ENCODE measurements at regions not wholly inside any gene's neighbourhood (a gene's known extent, or its start where the extent isn't known, plus 50 kb on each side); places are given as distances from the start of the nearest gene placed in this dataset.
"Not testable (repeated sequence)": the region's sequence is repeated elsewhere in the genome, so short reads cannot be mapped to it uniquely, and the experiment has no call there.

DNA sequence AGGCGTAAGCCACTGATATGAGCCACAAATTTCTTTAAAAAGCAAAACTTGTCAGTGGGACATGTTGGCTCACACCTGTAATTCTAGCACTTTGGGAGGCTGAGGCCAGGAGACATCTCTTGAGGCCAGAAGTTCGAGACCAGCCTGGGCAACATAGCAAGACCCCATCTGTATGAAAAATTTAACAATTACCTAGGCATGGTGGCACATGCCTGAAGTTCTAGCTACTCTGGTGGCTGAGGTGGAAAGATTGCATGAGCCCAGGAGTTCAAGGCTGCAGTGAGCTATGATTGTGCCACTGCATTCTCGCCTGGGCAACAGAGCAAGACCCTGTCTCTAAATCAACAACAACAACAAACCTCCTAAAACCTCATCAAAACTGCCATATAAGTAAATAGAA lies 147.6 kb upstream of the BARHL2 start:
- TF ChIP-seq, protein P1, sequence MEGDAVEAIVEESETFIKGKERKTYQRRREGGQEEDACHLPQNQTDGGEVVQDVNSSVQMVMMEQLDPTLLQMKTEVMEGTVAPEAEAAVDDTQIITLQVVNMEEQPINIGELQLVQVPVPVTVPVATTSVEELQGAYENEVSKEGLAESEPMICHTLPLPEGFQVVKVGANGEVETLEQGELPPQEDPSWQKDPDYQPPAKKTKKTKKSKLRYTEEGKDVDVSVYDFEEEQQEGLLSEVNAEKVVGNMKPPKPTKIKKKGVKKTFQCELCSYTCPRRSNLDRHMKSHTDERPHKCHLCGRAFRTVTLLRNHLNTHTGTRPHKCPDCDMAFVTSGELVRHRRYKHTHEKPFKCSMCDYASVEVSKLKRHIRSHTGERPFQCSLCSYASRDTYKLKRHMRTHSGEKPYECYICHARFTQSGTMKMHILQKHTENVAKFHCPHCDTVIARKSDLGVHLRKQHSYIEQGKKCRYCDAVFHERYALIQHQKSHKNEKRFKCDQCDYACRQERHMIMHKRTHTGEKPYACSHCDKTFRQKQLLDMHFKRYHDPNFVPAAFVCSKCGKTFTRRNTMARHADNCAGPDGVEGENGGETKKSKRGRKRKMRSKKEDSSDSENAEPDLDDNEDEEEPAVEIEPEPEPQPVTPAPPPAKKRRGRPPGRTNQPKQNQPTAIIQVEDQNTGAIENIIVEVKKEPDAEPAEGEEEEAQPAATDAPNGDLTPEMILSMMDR (IDR thresholded peaks at IDR 0.05), result no peak
- Histone ChIP-seq H3K27me3 (no peaks in the 10 kb centered on the region), H3K4me1 (no peaks in the 10 kb centered on the region), H3K36me3 (no peaks in the 10 kb centered on the region), H3K4me3 (no peak overlapping the region), H3K9me3 (no peaks in the 10 kb centered on the region), H3K27ac (no peak overlapping the region)
- DNase-seq (no peak), ATAC-seq (no peak)
- intact Hi-C loops (cut with DNase I), result no loop called here
- 88 to 91% methylated on average over 3 of the region's 3 CpGs for WGBS, 2 donors

DNA sequence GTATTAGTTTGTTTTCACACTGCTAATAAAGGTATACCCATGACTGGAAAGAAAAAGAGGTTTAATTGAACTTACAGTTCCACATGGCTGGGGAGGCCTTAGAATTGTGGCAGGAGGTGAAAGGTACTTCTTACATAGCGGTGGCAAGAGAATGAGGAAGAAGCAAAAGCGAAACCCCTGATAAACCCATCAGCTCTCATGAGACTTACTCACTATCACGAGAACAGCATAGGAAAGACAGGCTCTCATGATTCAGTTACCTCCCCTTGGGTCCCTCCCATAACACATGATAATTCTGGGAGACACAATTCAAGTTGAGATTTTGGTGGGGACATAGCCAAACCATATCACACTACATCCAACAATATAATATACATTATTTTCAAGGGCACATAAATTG lies 145.7 kb upstream of the BARHL2 start:
- no peaks in the 10 kb centered on the region for H3K27me3 ChIP-seq
- H3K36me3 ChIP-seq, result no peaks in the 10 kb centered on the region
- ATAC-seq (no peak), DNase-seq (no peak)
- TF ChIP-seq, protein P1 (IDR thresholded peaks at IDR 0.05), result no peak
- intact Hi-C loops (cut with DNase I), result no loop called here
- no peaks in the 10 kb centered on the region for H3K9me3 ChIP-seq
- no peaks in the 10 kb centered on the region for H3K4me1 ChIP-seq
- H3K4me3 ChIP-seq, result no peak overlapping the region
- 82 to 87% methylated on average over 3 of the region's 3 CpGs for WGBS, 2 donors
- no peak overlapping the region for H3K27ac ChIP-seq

DNA sequence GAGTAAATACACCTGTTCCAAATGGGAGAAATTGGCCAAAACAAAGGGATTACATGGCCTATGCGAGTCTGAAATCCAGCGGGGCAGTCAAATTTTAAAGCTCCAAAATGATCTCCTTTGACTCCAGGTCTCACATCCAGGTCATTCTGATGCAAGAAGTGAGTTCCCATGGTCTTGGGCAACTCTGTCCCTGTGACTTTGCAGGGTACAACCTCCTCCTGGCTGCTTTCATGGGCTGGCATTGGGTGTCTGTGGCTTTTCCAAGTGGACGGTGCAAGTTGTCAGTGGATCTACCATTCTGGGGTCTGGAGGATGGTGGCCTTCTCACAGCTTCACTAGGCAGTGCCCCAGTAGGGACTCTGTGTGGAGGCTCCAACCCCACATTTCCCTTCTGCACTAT lies 144.3 kb upstream of the BARHL2 start:
- not testable (repeated sequence) for ATAC-seq, H3K27me3 ChIP-seq
- WGBS, 2 donors, result 92 to 96% methylated on average over 3 of the region's 3 CpGs

DNA sequence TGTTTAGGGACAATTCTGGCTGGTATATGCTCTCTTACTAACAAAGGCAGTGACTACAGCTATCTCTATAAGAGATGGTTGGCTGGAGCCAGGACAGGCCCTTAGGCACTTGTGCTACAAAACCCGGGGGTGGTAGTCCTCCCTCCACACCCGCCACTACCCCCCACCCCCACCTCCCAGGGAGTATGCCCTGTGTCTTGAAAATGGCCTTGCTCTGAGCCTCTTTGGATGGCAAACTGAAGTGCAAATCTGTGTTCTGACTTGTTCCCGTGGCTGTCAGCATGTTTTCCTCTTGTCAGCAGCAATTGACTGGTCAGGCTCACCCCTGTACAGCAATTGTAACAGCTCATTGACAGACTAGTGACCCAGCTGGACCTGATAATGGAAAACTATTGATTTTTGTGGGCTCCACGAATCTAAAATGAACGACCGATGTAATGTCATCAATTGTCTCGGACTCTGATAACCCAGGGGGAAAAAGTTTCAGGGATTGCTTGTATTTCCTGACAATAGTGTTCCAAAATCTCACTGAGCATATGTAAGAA lies 139.4 kb upstream of the BARHL2 start:
- H3K4me1 ChIP-seq, result peaks cover 0 to 6% (median 5%) of the 10 kb centered on the region in 9 donors
- WGBS, 2 donors, result 69 to 73% methylated on average over 7 of the region's 7 CpGs
- DNase-seq (no peak), ATAC-seq (no peak)
- H3K36me3 ChIP-seq, result no peaks in the 10 kb centered on the region
- H3K9me3 ChIP-seq, result no peaks in the 10 kb centered on the region
- intact Hi-C loops (cut with DNase I), result loop anchor here in 4 of 10 donors (10.0 kb wide), 4 partner anchors 108 to 168 kb away; partner anchors contain the start of gene ZNF644 (in 1 of the 4)
- H3K27ac ChIP-seq, result no peak overlapping the region
- TF ChIP-seq, protein P1 (IDR thresholded peaks at IDR 0.05), result no peak
- peaks cover 0 to 18% (median 0%) of the 10 kb centered on the region in 7 donors for H3K27me3 ChIP-seq
- no peak overlapping the region for H3K4me3 ChIP-seq

More for the DNA sequence above, 144.3 kb upstream of the BARHL2 start:
- H3K9me3 ChIP-seq; H3K4me1 ChIP-seq; H3K36me3 ChIP-seq; H3K4me3 ChIP-seq; H3K27ac ChIP-seq; DNase-seq; intact Hi-C loops (cut with DNase I): not testable (repeated sequence)

DNA sequence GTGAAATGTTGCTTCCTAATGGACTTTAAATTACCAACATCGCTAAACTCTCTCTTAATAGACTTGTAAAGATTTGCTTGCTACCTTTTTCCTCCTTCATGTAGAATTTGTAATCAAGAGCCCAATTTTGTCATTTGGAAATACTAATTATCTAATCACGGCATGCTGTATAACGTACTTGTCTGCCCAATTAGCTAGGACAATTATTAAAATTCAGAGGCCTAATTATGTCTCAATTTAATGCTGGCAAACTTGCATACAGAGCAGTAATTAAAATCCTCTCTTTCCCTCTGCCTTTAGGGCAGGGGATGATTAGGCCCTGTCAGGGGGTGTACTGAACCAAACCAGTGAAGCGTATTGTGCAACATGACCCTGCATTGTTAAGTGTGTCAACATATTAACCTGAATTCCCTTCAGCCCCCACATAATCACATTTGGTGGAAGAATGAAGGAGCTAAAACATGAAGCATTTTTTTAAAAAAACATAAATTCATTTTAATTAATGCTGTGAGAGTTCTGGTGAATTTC lies 137.4 kb upstream of the BARHL2 start:
- intact Hi-C loops (cut with DNase I), result loop anchor here in 5 of 10 donors (5.0 to 10.0 kb wide), 5 partner anchors 110 to 170 kb away; partner anchors contain the start of gene ZNF644 (in 2 of the 5)
- peaks cover 0 to 18% (median 9%) of the 10 kb centered on the region in 9 donors for H3K4me1 ChIP-seq
- ATAC-seq (no peak), DNase-seq (no peak)
- no peak overlapping the region for H3K27ac ChIP-seq
- H3K36me3 ChIP-seq, result no peaks in the 10 kb centered on the region
- H3K27me3 ChIP-seq, result peaks cover 0 to 37% (median 0%) of the 10 kb centered on the region in 7 donors
- no peaks in the 10 kb centered on the region for H3K9me3 ChIP-seq
- 95 to 96% methylated on average over 4 of the region's 4 CpGs for WGBS, 2 donors
- H3K4me3 ChIP-seq, result no peak overlapping the region
- TF ChIP-seq, protein P1 (IDR thresholded peaks at IDR 0.05), result no peak

Data from heart right ventricle (tissue), 16 donors.